Heart left ventricle (tissue), 16 donors: ENCODE measurements at regions not wholly inside any gene's neighbourhood (a gene's known extent, or its start where the extent isn't known, plus 50 kb on each side); places are given as distances from the start of the nearest gene placed in this dataset.

ENCODE experiments used
- ATAC-seq, 4 donors: fragments of 200-7000 bp; cut with Tn5 transposase; one replicate each; pipeline ENCODE4 v1.9.1; 2020 to 2022; ENCODE audit warnings: moderate library complexity in 4 of 4, mild to moderate bottlenecking in 3 of 4, moderate number of reproducible peaks in 1 of 4
- DNase-seq, 5 donors: peaks; one replicate each; pipeline ENCODE4 v3.0.0-alpha.2; 2020
- H3K27ac ChIP-seq, 12 donors: fragments of 200-600 bp; sonication (generic) in 4 of 12; one replicate each; pipeline versions ENCODE4 v1.5.0 to v1.8.0; 2016 to 2022; ENCODE audit warnings: mild to moderate bottlenecking in 2 of 12
- H3K27me3 ChIP-seq, 9 donors: fragments of 200-600 bp; sonication (generic) in 2 of 9; one replicate each; pipeline versions ENCODE4 v1.5.1 to v1.8.0; 2016 to 2022; ENCODE audit warnings: mild to moderate bottlenecking in 3 of 9
- H3K36me3 ChIP-seq, 9 donors: fragments of 200-600 bp; sonication (generic) in 2 of 9; one replicate each; pipeline versions ENCODE4 v1.5.0 to v1.8.0; 2018 to 2022; ENCODE audit warnings: mild to moderate bottlenecking in 2 of 9
- H3K4me1 ChIP-seq, 12 donors: fragments of 200-600 bp; sonication (generic) in 4 of 12; one replicate each; pipeline versions ENCODE4 v1.5.0 to v1.8.0; 2016 to 2022; ENCODE audit warnings: mild to moderate bottlenecking in 3 of 12
- H3K4me3 ChIP-seq, 12 donors: fragments of 200-600 bp; sonication (generic) in 4 of 12; one replicate each; pipeline versions ENCODE4 v1.5.0 to v1.8.0; 2017 to 2022; ENCODE audit warnings: mild to moderate bottlenecking in 9 of 12, moderate library complexity in 4 of 12
- H3K9me3 ChIP-seq, 12 donors: fragments of 200-600 bp; sonication (generic) in 4 of 12; one replicate each; pipeline versions ENCODE4 v1.5.0 to v1.8.0; 2016 to 2022; ENCODE audit warnings: mild to moderate bottlenecking in 1 of 12
- CTCF ChIP-seq, 12 donors: fragments of 200-600 bp; sonication (generic) in 4 of 12; IDR thresholded peaks; one replicate each; pipeline versions ENCODE4 v1.5.0 to v1.8.0; 2018 to 2022; ENCODE audit warnings: antibody characterized with exemption in 12 of 12, mild to moderate bottlenecking in 5 of 12
- POLR2A ChIP-seq, 2 donors: fragments of 450-650 bp; IDR thresholded peaks; one replicate each; pipeline ENCODE4 v1.6.1; 2017; ENCODE audit warnings: antibody characterized with exemption in 2 of 2, mild to moderate bottlenecking in 2 of 2, moderate library complexity in 2 of 2
- WGBS, 4 donors: extraction: QIAGEN DNeasy Blood & Tissue Kit in 2 of 4; methylation state at CpG; one replicate each; pipeline versions ENCODE4 v1.1.5 to v1.1.7; 2013 to 2018; 5-methylcytosine and 5-hydroxymethylcytosine counted together
- intact Hi-C, 10 donors: fragments of 100-400 bp; cut with DNase I; formaldehyde crosslinking; loops; one replicate each; pipeline versions ENCODE4 v1.11.1 to v1.14.2; 2022
- donor health status: ischemic (EF 13 %, LVEDD 7.1; RV severe dilation, severe dysfunction).
- donor health status: healthy with polysubstance abuse.
- donor health status: DM: no; HTN: yes; CAD: no.
- donor health status: DM: no; HTN: no; CAD: no.
- donor health status: ischemic (EF 25% LVEDD 6.9; RV normal size, moderate dysfunction).
- donor health status: ischemic (EF 25% LVEDD 5.7; RV mildly dilated, moderate dysfunction).
- donor health status: healthy.
- donor health status: DM: yes; HTN: yes; CAD: no.
- donor health status: ischemic (EF 35%, LVEDD 5.7; RV mildly dilated, moderate dysfunction).
- donor health status: nonischemic (EF 11% LVEDD 7.7; RV severe dilation, severe dysfunction).
- donor health status: DM: yes; HTN: yes; CAD: no.
- donor health status: PGD.
- donor health status: ischemic (EF 29% LVEDD 5.4; RV normal size, mild dysfunction).
- donor health status: nonischemic (EF 23%, LVEDD 6.1; RV moderate dilation, normal function).

GRCh38 chr10:64071218-64071617, 550.0 kb downstream of the REEP3 start:
- Histone ChIP-seq H3K4me1 (peaks cover 0 to 20% (median 10%) of the 10 kb centered on the region in 12 donors), H3K9me3 (no peaks in the 10 kb centered on the region), H3K27ac (no peak overlapping the region), H3K36me3 (no peaks in the 10 kb centered on the region), H3K4me3 (no peak overlapping the region), H3K27me3 (no peaks in the 10 kb centered on the region)
- ATAC-seq (peak in 1 of 4 donors; percentile 54), DNase-seq (no peak)
- intact Hi-C loops: no loop called here
- WGBS, 4 donors: 25 to 35% (median 28%) methylated on average over 5 of the region's 5 CpGs
- TF ChIP-seq POLR2A (IDR thresholded peaks at IDR 0.05) (no peak), CTCF (IDR thresholded peaks at IDR 0.05) (no peak)

GRCh38 chr10:64075604-64076003, 554.4 kb downstream of the REEP3 start:
- peaks cover 0 to 6% (median 0%) of the 10 kb centered on the region in 12 donors for H3K4me1 ChIP-seq
- H3K27me3 ChIP-seq: no peaks in the 10 kb centered on the region
- H3K36me3 ChIP-seq: no peaks in the 10 kb centered on the region
- intact Hi-C loops: no loop called here
- H3K9me3 ChIP-seq: no peaks in the 10 kb centered on the region
- ATAC-seq: no peak
- 91 to 100% (median 93%) methylated on average over 2 of the region's 2 CpGs for WGBS, 4 donors
- no peak overlapping the region for H3K4me3 ChIP-seq
- TF ChIP-seq POLR2A (IDR thresholded peaks at IDR 0.05): no peak
- no peak for TF ChIP-seq CTCF (IDR thresholded peaks at IDR 0.05)
- H3K27ac ChIP-seq: no peak overlapping the region
- DNase-seq: no peak

GRCh38 chr10:64076322-64076940, 555.2 kb downstream of the REEP3 start:
- ATAC-seq (no peak), DNase-seq (no peak)
- H3K27ac ChIP-seq: no peak overlapping the region
- H3K36me3 ChIP-seq: no peaks in the 10 kb centered on the region
- H3K9me3 ChIP-seq: no peaks in the 10 kb centered on the region
- intact Hi-C loops: no loop called here
- H3K4me1 ChIP-seq: peaks cover 0 to 3% (median 0%) of the 10 kb centered on the region in 12 donors
- TF ChIP-seq CTCF (IDR thresholded peaks at IDR 0.05) (no peak), POLR2A (IDR thresholded peaks at IDR 0.05) (no peak)
- no peak overlapping the region for H3K4me3 ChIP-seq
- 74 to 86% (median 76%) methylated on average over 7 of the region's 7 CpGs for WGBS, 4 donors
- H3K27me3 ChIP-seq: no peaks in the 10 kb centered on the region

DNA sequence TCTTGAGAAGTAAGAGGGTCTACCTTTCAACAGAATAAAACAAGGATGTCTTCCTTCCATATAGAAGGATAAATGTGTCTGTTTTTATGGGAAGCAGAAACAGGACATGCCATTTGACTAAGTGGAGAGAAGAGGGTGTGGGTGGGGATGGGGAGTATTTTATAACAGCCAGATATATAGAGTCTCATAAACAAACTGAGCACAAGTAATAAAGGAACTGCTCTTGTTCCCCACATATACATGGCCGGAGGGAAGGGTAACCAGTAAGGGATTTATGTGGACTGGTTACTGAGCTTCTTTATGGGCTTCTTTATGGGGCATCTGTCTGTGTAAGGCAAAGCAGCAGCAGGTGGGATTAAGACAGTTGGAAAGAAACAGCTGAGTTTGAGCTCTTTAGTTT, 558.1 kb downstream of the REEP3 start:
- no peak for DNase-seq
- ATAC-seq: no peak
- 73 to 80% (median 75%) methylated on average over 1 of the region's 1 CpG for WGBS, 4 donors
- Histone ChIP-seq H3K27me3 (no peaks in the 10 kb centered on the region), H3K27ac (no peak overlapping the region), H3K4me3 (no peak overlapping the region), H3K9me3 (no peaks in the 10 kb centered on the region), H3K4me1 (no peaks in the 10 kb centered on the region), H3K36me3 (no peaks in the 10 kb centered on the region)
- TF ChIP-seq POLR2A (IDR thresholded peaks at IDR 0.05): no peak
- no peak for TF ChIP-seq CTCF (IDR thresholded peaks at IDR 0.05)
- intact Hi-C loops: no loop called here
